ENCODE measurements at regions not wholly inside any gene's neighbourhood (a gene's known extent, or its start where the extent isn't known, plus 50 kb on each side); places are given as distances from the start of the nearest gene placed in this dataset.

DNA sequence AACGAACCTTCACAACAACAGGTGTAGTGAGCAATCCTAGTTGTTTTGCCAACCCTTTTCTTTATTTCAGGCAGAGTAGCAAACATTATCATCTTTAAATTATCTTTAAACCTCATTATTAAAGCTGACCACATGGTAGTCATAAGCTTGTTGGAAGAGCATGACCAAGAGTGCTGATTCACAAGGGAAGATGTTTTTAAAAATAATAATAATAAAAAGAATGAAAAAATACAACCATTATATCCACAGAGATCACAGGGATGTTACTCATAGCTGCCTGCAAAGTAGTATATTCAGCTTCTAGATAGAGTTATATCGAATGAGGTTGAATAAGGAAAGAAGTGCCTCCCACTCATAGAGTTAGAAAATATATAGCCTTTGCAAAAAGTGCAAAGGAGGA, 101.0 kb upstream of the FLRT2 start:
- H3K4me1 ChIP-seq, result no peaks in the 10 kb centered on the region
- no peak overlapping the region for H3K27ac ChIP-seq
- H3K36me3 ChIP-seq, result no peaks in the 10 kb centered on the region
- ATAC-seq (no peak), DNase-seq (no peak)
- no peaks in the 10 kb centered on the region for H3K27me3 ChIP-seq
- H3K9me3 ChIP-seq, result no peaks in the 10 kb centered on the region
- no peak overlapping the region for H3K4me3 ChIP-seq
- intact Hi-C loops (cut with DNase I), result no loop called here
- TF ChIP-seq, protein P1, sequence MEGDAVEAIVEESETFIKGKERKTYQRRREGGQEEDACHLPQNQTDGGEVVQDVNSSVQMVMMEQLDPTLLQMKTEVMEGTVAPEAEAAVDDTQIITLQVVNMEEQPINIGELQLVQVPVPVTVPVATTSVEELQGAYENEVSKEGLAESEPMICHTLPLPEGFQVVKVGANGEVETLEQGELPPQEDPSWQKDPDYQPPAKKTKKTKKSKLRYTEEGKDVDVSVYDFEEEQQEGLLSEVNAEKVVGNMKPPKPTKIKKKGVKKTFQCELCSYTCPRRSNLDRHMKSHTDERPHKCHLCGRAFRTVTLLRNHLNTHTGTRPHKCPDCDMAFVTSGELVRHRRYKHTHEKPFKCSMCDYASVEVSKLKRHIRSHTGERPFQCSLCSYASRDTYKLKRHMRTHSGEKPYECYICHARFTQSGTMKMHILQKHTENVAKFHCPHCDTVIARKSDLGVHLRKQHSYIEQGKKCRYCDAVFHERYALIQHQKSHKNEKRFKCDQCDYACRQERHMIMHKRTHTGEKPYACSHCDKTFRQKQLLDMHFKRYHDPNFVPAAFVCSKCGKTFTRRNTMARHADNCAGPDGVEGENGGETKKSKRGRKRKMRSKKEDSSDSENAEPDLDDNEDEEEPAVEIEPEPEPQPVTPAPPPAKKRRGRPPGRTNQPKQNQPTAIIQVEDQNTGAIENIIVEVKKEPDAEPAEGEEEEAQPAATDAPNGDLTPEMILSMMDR (IDR thresholded peaks at IDR 0.05), result no peak
- no peak for TF ChIP-seq POLR2A (IDR thresholded peaks at IDR 0.05)
- WGBS (ENCODE audit: insufficient coverage, low coverage, low lambda C conversion rate, missing lambda C conversion rate), result 59% methylated on average over 2 of the region's 2 CpGs

DNA sequence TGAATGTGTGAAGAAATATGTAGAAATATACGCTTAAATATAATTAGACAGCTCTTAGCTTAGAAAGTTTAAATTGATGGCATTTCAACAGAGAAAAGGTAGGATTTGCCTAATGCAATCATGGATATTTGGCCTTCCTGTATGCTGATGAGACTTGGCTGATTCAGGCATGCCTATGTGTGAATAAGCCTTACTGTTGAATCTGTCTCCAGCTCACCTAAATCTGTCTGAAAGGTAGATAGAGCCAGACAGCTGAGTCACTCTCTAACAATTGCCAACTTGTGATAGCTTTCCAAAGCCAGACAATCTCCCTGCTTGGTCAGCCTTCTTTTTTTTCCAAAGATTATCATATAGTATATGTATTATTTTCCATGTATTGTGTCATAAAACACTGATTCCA, 92.8 kb upstream of the FLRT2 start:
- intact Hi-C loops (cut with DNase I), result no loop called here
- Histone ChIP-seq H3K36me3 (no peaks in the 10 kb centered on the region), H3K27ac (no peak overlapping the region), H3K9me3 (no peaks in the 10 kb centered on the region), H3K27me3 (no peaks in the 10 kb centered on the region), H3K4me3 (no peak overlapping the region), H3K4me1 (no peaks in the 10 kb centered on the region)
- TF ChIP-seq, protein P1 (IDR thresholded peaks at IDR 0.05), result no peak
- no peak for TF ChIP-seq POLR2A (IDR thresholded peaks at IDR 0.05)
- 82% methylated on average over 1 of the region's 1 CpG for WGBS (ENCODE audit: insufficient coverage, low coverage, low lambda C conversion rate, missing lambda C conversion rate)
- no peak for DNase-seq
- ATAC-seq, result peak in 1 of 4 donors; percentile 76

GRCh38 chr14:85438001-85438400, 91.9 kb upstream of the FLRT2 start:
- no peak for TF ChIP-seq POLR2A (IDR thresholded peaks at IDR 0.05)
- TF ChIP-seq, protein P1 (IDR thresholded peaks at IDR 0.05), result no peak
- Histone ChIP-seq H3K27ac (no peak overlapping the region), H3K27me3 (no peaks in the 10 kb centered on the region), H3K4me3 (no peak overlapping the region), H3K9me3 (no peaks in the 10 kb centered on the region), H3K4me1 (no peaks in the 10 kb centered on the region), H3K36me3 (no peaks in the 10 kb centered on the region)
- intact Hi-C loops (cut with DNase I), result no loop called here
- ATAC-seq, result no peak
- DNase-seq, result no peak
- 85% methylated on average over 6 of the region's 13 CpGs for WGBS (ENCODE audit: insufficient coverage, low coverage, low lambda C conversion rate, missing lambda C conversion rate)

- Histone ChIP-seq H3K27me3 (no peaks in the 10 kb centered on the region), H3K9me3 (no peaks in the 10 kb centered on the region), H3K36me3 (no peaks in the 10 kb centered on the region), H3K4me1 (no peaks in the 10 kb centered on the region), H3K4me3 (no peak overlapping the region), H3K27ac (no peak overlapping the region)
- 88% methylated on average over 4 of the region's 4 CpGs for WGBS (ENCODE audit: insufficient coverage, low coverage, low lambda C conversion rate, missing lambda C conversion rate)
- intact Hi-C loops (cut with DNase I), result no loop called here
- TF ChIP-seq POLR2A (IDR thresholded peaks at IDR 0.05), result no peak
- TF ChIP-seq, protein P1 (IDR thresholded peaks at IDR 0.05), result no peak
- ATAC-seq, result no peak
- DNase-seq, result no peak
Measured at GRCh38 chr14:85438481-85438942, 91.4 kb upstream of the FLRT2 start.
